PC-9 (cell line): ENCODE measurements at regions not wholly inside any gene's neighbourhood (a gene's known extent, or its start where the extent isn't known, plus 50 kb on each side); places are given as distances from the start of the nearest gene placed in this dataset.

Source experiments
- EZH2 ChIP-seq: fragments of 200-600 bp; sonication (generic); IDR thresholded peaks from 2 replicates; pipeline ENCODE4 v1.8.0; 2017; ENCODE audit warnings: antibody characterized with exemption, low read depth
- TF ChIP-seq, protein P1 (sequence below): fragments of 200-600 bp; sonication (generic); conservative IDR thresholded peaks from 2 replicates; pipeline ENCODE4 v1.6.1; 2017; ENCODE audit warnings: mixed run types, antibody characterized with exemption, mild to moderate bottlenecking, moderate library complexity

- TF ChIP-seq EZH2: no peak
- TF ChIP-seq, protein P1, sequence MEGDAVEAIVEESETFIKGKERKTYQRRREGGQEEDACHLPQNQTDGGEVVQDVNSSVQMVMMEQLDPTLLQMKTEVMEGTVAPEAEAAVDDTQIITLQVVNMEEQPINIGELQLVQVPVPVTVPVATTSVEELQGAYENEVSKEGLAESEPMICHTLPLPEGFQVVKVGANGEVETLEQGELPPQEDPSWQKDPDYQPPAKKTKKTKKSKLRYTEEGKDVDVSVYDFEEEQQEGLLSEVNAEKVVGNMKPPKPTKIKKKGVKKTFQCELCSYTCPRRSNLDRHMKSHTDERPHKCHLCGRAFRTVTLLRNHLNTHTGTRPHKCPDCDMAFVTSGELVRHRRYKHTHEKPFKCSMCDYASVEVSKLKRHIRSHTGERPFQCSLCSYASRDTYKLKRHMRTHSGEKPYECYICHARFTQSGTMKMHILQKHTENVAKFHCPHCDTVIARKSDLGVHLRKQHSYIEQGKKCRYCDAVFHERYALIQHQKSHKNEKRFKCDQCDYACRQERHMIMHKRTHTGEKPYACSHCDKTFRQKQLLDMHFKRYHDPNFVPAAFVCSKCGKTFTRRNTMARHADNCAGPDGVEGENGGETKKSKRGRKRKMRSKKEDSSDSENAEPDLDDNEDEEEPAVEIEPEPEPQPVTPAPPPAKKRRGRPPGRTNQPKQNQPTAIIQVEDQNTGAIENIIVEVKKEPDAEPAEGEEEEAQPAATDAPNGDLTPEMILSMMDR: no peak
These were observed 107.8 kb upstream of the FOLH1 start for GRCh38 chr11:49316180-49316579.
